Ovary (tissue), 7 donors: ENCODE measurements at regions not wholly inside any gene's neighbourhood (a gene's known extent, or its start where the extent isn't known, plus 50 kb on each side); places are given as distances from the start of the nearest gene placed in this dataset.

ENCODE experiments used
- DNase-seq, 5 donors: peaks; one replicate each; pipeline ENCODE4 v3.0.0-alpha.2; 2019 to 2020
- H3K27ac ChIP-seq, 2 donors: fragments of 200-600 bp; one replicate each; pipeline versions ENCODE4 v1.5.1 to v1.8.0; 2019 to 2022
- H3K27me3 ChIP-seq: fragments of 200-600 bp; one replicate; pipeline ENCODE4 v1.8.0; 2022
- H3K36me3 ChIP-seq: fragments of 200-600 bp; sonication (generic); one replicate; pipeline ENCODE4 v1.5.1; 2019
- H3K4me1 ChIP-seq: one replicate; pipeline ENCODE4 v1.8.1; 2013; ENCODE audit warnings: mild to moderate bottlenecking, moderate library complexity; ENCODE audit not compliant: insufficient read depth
- H3K4me3 ChIP-seq: fragments of 200-600 bp; sonication (generic); one replicate; pipeline ENCODE4 v1.5.1; 2017
- H3K9me3 ChIP-seq, 2 donors: fragments of 200-600 bp in 1 of 2; sonication (generic) in 1 of 2; one replicate each; pipeline versions ENCODE4 v1.5.1 to v1.8.1; 2013 to 2019; ENCODE audit warnings: mild to moderate bottlenecking in 1 of 2, moderate library complexity in 1 of 2
- CTCF ChIP-seq, 3 donors: fragments of 450-650 bp in 2 of 3; fragments of 200-600 bp in 1 of 3; IDR thresholded peaks; one replicate each; pipeline versions ENCODE4 v1.5.1 to v1.8.0; 2016 to 2022; ENCODE audit warnings: antibody characterized with exemption in 3 of 3, mild to moderate bottlenecking in 1 of 3
- EP300 ChIP-seq: sonication (generic); formaldehyde crosslinking; IDR thresholded peaks from one replicate; pipeline ENCODE4 v1.6.1; 2017; ENCODE audit warnings: antibody characterized with exemption
- POLR2A ChIP-seq: fragments of 450-650 bp; IDR thresholded peaks from one replicate; pipeline ENCODE4 v1.6.1; 2017; ENCODE audit warnings: antibody characterized with exemption, mild to moderate bottlenecking, moderate library complexity
- whole genome bisulfite sequencing, 3 donors: extraction: QIAGEN DNeasy Blood & Tissue Kit in 1 of 3; methylation state at CpG; one replicate each; pipeline versions ENCODE4 v1.1.5 to v1.1.7; 2013 to 2017; 5-methylcytosine and 5-hydroxymethylcytosine counted together
- intact Hi-C, 4 donors: fragments of 100-400 bp; cut with DNase I; formaldehyde crosslinking; loops; one replicate each; pipeline versions ENCODE4 v1.11.0 to v1.15.1; 2022 to 2023
- donor health status: DM: no; HTN: no; CAD: no; lungs with moderate emphysema.
- donor health status: DM: no; HTN: no; CAD: no.
- donor health status: Bipolar disorder and iron deficiency.
- donor health status: DM: no; HTN: no; CAD: no.
- donor health status: DM: yes; HTN: yes; CAD: no.

GRCh38 chr3:40925231-40925630 is 274.1 kb upstream of the CTNNB1 start:
- no peak for TF ChIP-seq CTCF (IDR thresholded peaks at IDR 0.05)
- TF ChIP-seq EP300 = no peak
- intact Hi-C loops = loop anchor here in 1 of 4 donors (10.0 kb wide), 1 partner anchor 340 kb away; no protein-coding TSS in a partner anchor

GRCh38 chr3:40930131-40930538 is 269.2 kb upstream of the CTNNB1 start:
- Histone ChIP-seq H3K27me3 (no peaks in the 10 kb centered on the region), H3K36me3 (no peaks in the 10 kb centered on the region), H3K4me1 (no peaks in the 10 kb centered on the region), H3K4me3 (no peak overlapping the region), H3K27ac (no peak overlapping the region), H3K9me3 (no peaks in the 10 kb centered on the region)
- no peak for TF ChIP-seq CTCF (IDR thresholded peaks at IDR 0.05)
- TF ChIP-seq EP300 = no peak
- TF ChIP-seq POLR2A = no peak
- no peak for DNase-seq
- intact Hi-C loops = no loop called here

More at GRCh38 chr3:40925231-40925630, 274.1 kb upstream of the CTNNB1 start:
- Histone ChIP-seq H3K4me3 (no peak overlapping the region), H3K9me3 (no peaks in the 10 kb centered on the region), H3K27ac (no peak overlapping the region), H3K27me3 (no peaks in the 10 kb centered on the region), H3K36me3 (no peaks in the 10 kb centered on the region), H3K4me1 (peaks cover 7% of the 10 kb centered on the region)
- DNase-seq = no peak
- WGBS, 3 donors = 50 to 77% (median 62%) methylated on average over 3 of the region's 3 CpGs

- no peak for DNase-seq
- H3K9me3 ChIP-seq = no peaks in the 10 kb centered on the region
- no peak overlapping the region for H3K27ac ChIP-seq
- intact Hi-C loops = no loop called here
- TF ChIP-seq CTCF (IDR thresholded peaks at IDR 0.05) (no peak), EP300 (no peak), POLR2A (no peak)
- H3K4me1 ChIP-seq = no peaks in the 10 kb centered on the region
- H3K36me3 ChIP-seq = no peaks in the 10 kb centered on the region
- H3K4me3 ChIP-seq = no peak overlapping the region
- H3K27me3 ChIP-seq = no peaks in the 10 kb centered on the region
These were observed 268.5 kb upstream of the CTNNB1 start for GRCh38 chr3:40930756-40931155.

DNA sequence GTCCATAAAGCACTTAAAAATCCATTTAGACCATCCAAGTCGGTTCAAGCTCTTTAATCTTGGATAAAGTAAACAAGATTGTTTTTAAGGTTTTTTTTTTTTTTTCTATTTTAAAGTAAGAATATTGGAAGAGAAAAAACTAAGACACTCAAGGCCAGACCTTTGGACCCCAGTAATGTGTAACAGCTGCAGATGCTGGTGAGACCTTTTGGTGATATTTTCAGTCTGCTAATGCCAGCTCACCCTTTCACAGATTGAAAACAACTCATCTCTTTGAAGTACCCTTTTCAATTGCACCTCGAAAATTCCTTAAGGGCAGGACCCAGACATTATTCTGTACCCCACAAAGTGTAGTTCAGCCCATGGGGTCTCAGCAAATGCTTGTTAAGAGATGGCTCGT is 260.7 kb upstream of the CTNNB1 start:
- no peak for TF ChIP-seq POLR2A
- no peak for TF ChIP-seq EP300
- TF ChIP-seq CTCF (IDR thresholded peaks at IDR 0.05) = no peak
- Histone ChIP-seq H3K27ac (no peak overlapping the region), H3K36me3 (no peaks in the 10 kb centered on the region), H3K9me3 (no peaks in the 10 kb centered on the region), H3K27me3 (no peaks in the 10 kb centered on the region), H3K4me1 (peaks cover 2% of the 10 kb centered on the region), H3K4me3 (no peak overlapping the region)
- intact Hi-C loops = no loop called here
- 37 to 45% (median 37%) methylated on average over 3 of the region's 3 CpGs for WGBS, 3 donors
- no peak for DNase-seq
